KMS-11 (cell line): ENCODE measurements at regions not wholly inside any gene's neighbourhood (a gene's known extent, or its start where the extent isn't known, plus 50 kb on each side); places are given as distances from the start of the nearest gene placed in this dataset.

ENCODE experiments used
- H2AFZ ChIP-seq: fragments of 200-600 bp; sonication (generic); 2 replicates; pipeline ENCODE4 v1.6.1; 2016; ENCODE audit warnings: antibody characterized with exemption, mixed run types, low read depth
- H3K27ac ChIP-seq: fragments of 200-600 bp; sonication (generic); 2 replicates; pipeline ENCODE4 v1.6.1; 2016; ENCODE audit warnings: mild to moderate bottlenecking, mixed run types
- H3K27me3 ChIP-seq: fragments of 200-600 bp; sonication (generic); 2 replicates; pipeline ENCODE4 v1.6.1; 2017; ENCODE audit warnings: mild to moderate bottlenecking, low read depth, mixed run types, moderate library complexity; ENCODE audit not compliant: insufficient read depth
- H3K36me3 ChIP-seq: fragments of 200-600 bp; sonication (generic); 2 replicates; pipeline ENCODE4 v1.6.1; 2017; ENCODE audit warnings: mild to moderate bottlenecking, mixed run types; ENCODE audit not compliant: insufficient read depth
- H3K4me1 ChIP-seq: fragments of 200-600 bp; sonication (generic); 2 replicates; pipeline ENCODE4 v1.6.1; 2016; ENCODE audit warnings: mild to moderate bottlenecking, low read depth, mixed run types; ENCODE audit not compliant: poor library complexity, severe bottlenecking
- H3K4me2 ChIP-seq: fragments of 200-600 bp; sonication (generic); 2 replicates; pipeline ENCODE4 v1.7.0; 2016; ENCODE audit warnings: mild to moderate bottlenecking, mixed run types
- H3K4me3 ChIP-seq: fragments of 200-600 bp; sonication (generic); IDR thresholded peaks from 2 replicates; pipeline ENCODE4 v1.6.1; 2017; ENCODE audit warnings: low read depth, low read length, mixed read lengths; ENCODE audit not compliant: insufficient read depth
- H3K79me2 ChIP-seq: fragments of 200-600 bp; sonication (generic); 2 replicates; pipeline ENCODE4 v1.6.1; 2016; ENCODE audit warnings: low read depth, mixed run types; ENCODE audit not compliant: insufficient read depth
- H3K9ac ChIP-seq: fragments of 200-600 bp; sonication (generic); 2 replicates; pipeline ENCODE4 v1.6.1; 2016; ENCODE audit warnings: mild to moderate bottlenecking, mixed run types
- H4K20me1 ChIP-seq: fragments of 200-600 bp; sonication (generic); 2 replicates; pipeline ENCODE4 v1.6.1; 2016; ENCODE audit warnings: mild to moderate bottlenecking, mixed run types; ENCODE audit not compliant: insufficient read depth
- CTCF ChIP-seq: fragments of 200-600 bp; sonication (generic); conservative IDR thresholded peaks from 2 replicates; pipeline ENCODE4 v1.6.1; 2017; ENCODE audit warnings: low read depth, mild to moderate bottlenecking, antibody characterized with exemption, low read length, moderate library complexity, mixed read lengths

GRCh38 chr16:87131996-87132345, 185.2 kb downstream of the C16orf95 start:
- no peaks in the 10 kb centered on the region for H4K20me1 ChIP-seq
- no peak overlapping the region for H3K4me3 ChIP-seq
- no peak overlapping the region for H2AFZ ChIP-seq
- TF ChIP-seq CTCF: no peak
- no peak overlapping the region for H3K9ac ChIP-seq
- H3K4me1 ChIP-seq: no peaks in the 10 kb centered on the region
- H3K27ac ChIP-seq: no peak overlapping the region
- H3K4me2 ChIP-seq: no peak overlapping the region
- H3K36me3 ChIP-seq: no peaks in the 10 kb centered on the region
- peaks cover 7% of the 10 kb centered on the region; the same call in 1 of the 2 replicates for H3K27me3 ChIP-seq
- H3K79me2 ChIP-seq: no peaks in the 10 kb centered on the region

- Histone ChIP-seq H3K4me2 (no peak overlapping the region), H3K4me1 (no peaks in the 10 kb centered on the region), H2AFZ (no peak overlapping the region), H3K9ac (no peak overlapping the region), H3K79me2 (no peaks in the 10 kb centered on the region), H3K4me3 (no peak overlapping the region), H3K27ac (no peak overlapping the region), H3K27me3 (peaks cover 7% of the 10 kb centered on the region; the same call in 1 of the 2 replicates), H4K20me1 (no peaks in the 10 kb centered on the region), H3K36me3 (no peaks in the 10 kb centered on the region)
- TF ChIP-seq CTCF: no peak
Measured at GRCh38 chr16:87132361-87133014, 184.7 kb downstream of the C16orf95 start.

GRCh38 chr16:87133112-87133850, 183.9 kb downstream of the C16orf95 start:
- Histone ChIP-seq H3K79me2 (no peaks in the 10 kb centered on the region), H2AFZ (no peak overlapping the region), H3K4me3 (no peak overlapping the region), H4K20me1 (no peaks in the 10 kb centered on the region), H3K27me3 (peaks cover 7% of the 10 kb centered on the region; the same call in 1 of the 2 replicates), H3K36me3 (no peaks in the 10 kb centered on the region), H3K9ac (no peak overlapping the region), H3K4me1 (no peaks in the 10 kb centered on the region), H3K4me2 (no peak overlapping the region), H3K27ac (no peak overlapping the region)
- no peak for TF ChIP-seq CTCF

- TF ChIP-seq CTCF: no peak
- Histone ChIP-seq H3K9ac (no peak overlapping the region), H3K4me1 (no peaks in the 10 kb centered on the region), H3K27me3 (peaks cover 7% of the 10 kb centered on the region; the same call in 1 of the 2 replicates), H4K20me1 (no peaks in the 10 kb centered on the region), H3K27ac (no peak overlapping the region), H3K36me3 (no peaks in the 10 kb centered on the region), H3K4me3 (no peak overlapping the region), H3K79me2 (no peaks in the 10 kb centered on the region), H3K4me2 (no peak overlapping the region), H2AFZ (no peak overlapping the region)
Measured at GRCh38 chr16:87133966-87134627, 183.1 kb downstream of the C16orf95 start.
